Pancreas (tissue), 10 donors: ENCODE measurements at regions not wholly inside any gene's neighbourhood (a gene's known extent, or its start where the extent isn't known, plus 50 kb on each side); places are given as distances from the start of the nearest gene placed in this dataset.
"Not testable (repeated sequence)": the region's sequence is repeated elsewhere in the genome, so short reads cannot be mapped to it uniquely, and the experiment has no call there.

Source experiments
- ATAC-seq, 4 donors: fragments of 200-7000 bp; cut with Tn5 transposase; one replicate each; pipeline versions ENCODE4 v1.8.0 to v1.9.1; 2020; ENCODE audit warnings: mild to moderate bottlenecking in 4 of 4, moderate library complexity in 4 of 4
- DNase-seq, 6 donors: peaks; one replicate each; pipeline ENCODE4 v3.0.0-alpha.2; 2020
- FAIRE-seq: peaks from 2 replicates; lab custom pipeline; 2012; peaks lifted over from hg19 to GRCh38; lab: Jason Lieb, UNC
- H3K27ac ChIP-seq, 4 donors: fragments of 200-600 bp; sonication (generic); 1 replicate in 3 of 4; 2 replicates in 1 of 4; pipeline versions ENCODE4 v1.5.0 to v1.8.0; 2020
- H3K27me3 ChIP-seq, 4 donors: fragments of 200-600 bp; one replicate each; pipeline ENCODE4 v1.8.0; 2021
- H3K36me3 ChIP-seq, 3 donors: fragments of 200-600 bp; sonication (generic) in 1 of 3; one replicate each; pipeline versions ENCODE4 v1.5.0 to v1.8.0; 2020 to 2021
- H3K4me1 ChIP-seq, 3 donors: fragments of 200-600 bp; one replicate each; pipeline ENCODE4 v1.8.0; 2021
- H3K4me3 ChIP-seq, 4 donors: fragments of 200-600 bp; sonication (generic) in 2 of 4; one replicate each; pipeline versions ENCODE4 v1.5.0 to v1.8.0; 2020 to 2021
- H3K9me3 ChIP-seq, 4 donors: fragments of 200-600 bp; one replicate each; pipeline ENCODE4 v1.8.0; 2021
- CTCF ChIP-seq, 4 donors: fragments of 200-600 bp; sonication (generic) in 3 of 4; IDR thresholded peaks; one replicate each; pipeline versions ENCODE4 v1.5.0 to v1.8.0; 2021; ENCODE audit warnings: antibody characterized with exemption in 4 of 4
- WGBS, 2 donors: extraction: QIAGEN DNeasy Blood & Tissue Kit; methylation state at CpG; one replicate each; pipeline ENCODE4 v1.1.7; 2013; 5-methylcytosine and 5-hydroxymethylcytosine counted together
- intact Hi-C, 3 donors: fragments of 100-400 bp; cut with DNase I; formaldehyde crosslinking; loops; one replicate each; pipeline versions ENCODE4 v1.11.1 to v1.14.2; 2022
- donor health status: healthy with polysubstance abuse.
- donor health status: DM: no; HTN: no; CAD: no; lungs with moderate emphysema.
- donor health status: DM: no; HTN: no; CAD: no.
- donor health status: control.
- donor health status: control.
- donor health status: Bipolar disorder and iron deficiency.
- donor health status: DM: yes; HTN: yes; CAD: no.
- donor health status: DM: no; HTN: no; CAD: no.
- donor health status: DM: no; HTN: no; CAD: no.
- donor health status: DM: yes; HTN: yes; CAD: no.

GRCh38 chr10:34904191-34904590 lies 89.1 kb upstream of the PARD3 start:
- intact Hi-C loops: no loop called here
- FAIRE-seq (no peak), DNase-seq (no peak), ATAC-seq (no peak)
- Histone ChIP-seq H3K4me1 (no peaks in the 10 kb centered on the region), H3K36me3 (no peaks in the 10 kb centered on the region), H3K9me3 (no peaks in the 10 kb centered on the region), H3K27ac (no peak overlapping the region), H3K27me3 (no peaks in the 10 kb centered on the region), H3K4me3 (no peak overlapping the region)
- TF ChIP-seq CTCF (IDR thresholded peaks at IDR 0.05): no peak
- WGBS, 2 donors: 85 to 88% methylated on average over 6 of the region's 6 CpGs

- intact Hi-C loops: no loop called here
- TF ChIP-seq CTCF (IDR thresholded peaks at IDR 0.05): no peak
- no peak for DNase-seq
- Histone ChIP-seq H3K36me3 (no peaks in the 10 kb centered on the region), H3K4me3 (no peak overlapping the region), H3K4me1 (no peaks in the 10 kb centered on the region), H3K27me3 (no peaks in the 10 kb centered on the region), H3K27ac (no peak overlapping the region), H3K9me3 (no peaks in the 10 kb centered on the region)
- no peak for FAIRE-seq
- no peak for ATAC-seq
- WGBS, 2 donors: 93% methylated on average over 8 of the region's 8 CpGs
Measured at GRCh38 chr10:34899161-34899560, 84.1 kb upstream of the PARD3 start.

- ATAC-seq: no peak
- Histone ChIP-seq H3K4me3 (no peak overlapping the region), H3K9me3 (no peaks in the 10 kb centered on the region), H3K4me1 (no peaks in the 10 kb centered on the region), H3K27ac (no peak overlapping the region), H3K36me3 (no peaks in the 10 kb centered on the region), H3K27me3 (no peaks in the 10 kb centered on the region)
- intact Hi-C loops: no loop called here
- DNase-seq: no peak
- WGBS, 2 donors: 74 to 80% methylated on average over 3 of the region's 3 CpGs
- no peak for FAIRE-seq
- TF ChIP-seq CTCF (IDR thresholded peaks at IDR 0.05): no peak
Measured at GRCh38 chr10:34895977-34896376, 80.9 kb upstream of the PARD3 start.

- H3K27me3 ChIP-seq, H3K4me3 ChIP-seq, H3K36me3 ChIP-seq, FAIRE-seq, H3K9me3 ChIP-seq, H3K4me1 ChIP-seq, DNase-seq, intact Hi-C loops, ATAC-seq, H3K27ac ChIP-seq: not testable (repeated sequence)
- WGBS, 2 donors: 90 to 92% methylated on average over 3 of the region's 3 CpGs
Measured at GRCh38 chr10:34895046-34895445, 80.0 kb upstream of the PARD3 start.

GRCh38 chr10:34892521-34892920 lies 77.4 kb upstream of the PARD3 start:
- FAIRE-seq, ATAC-seq, H3K4me3 ChIP-seq, H3K27me3 ChIP-seq, DNase-seq, H3K9me3 ChIP-seq, H3K4me1 ChIP-seq, H3K27ac ChIP-seq, intact Hi-C loops, H3K36me3 ChIP-seq: not testable (repeated sequence)
- WGBS, 2 donors: 94 to 95% methylated on average over 6 of the region's 6 CpGs

- FAIRE-seq (no peak), DNase-seq (no peak)
Measured at GRCh38 chr10:34890939-34891338, 75.8 kb upstream of the PARD3 start.

More at GRCh38 chr10:34890939-34891338, 75.8 kb upstream of the PARD3 start:
- no peak overlapping the region for H3K4me3 ChIP-seq
- no peaks in the 10 kb centered on the region for H3K27me3 ChIP-seq
- no peaks in the 10 kb centered on the region for H3K36me3 ChIP-seq
- ATAC-seq: no peak
- H3K9me3 ChIP-seq: no peaks in the 10 kb centered on the region
- intact Hi-C loops: no loop called here
- no peak for TF ChIP-seq CTCF (IDR thresholded peaks at IDR 0.05)
- no peaks in the 10 kb centered on the region for H3K4me1 ChIP-seq
- H3K27ac ChIP-seq: no peak overlapping the region
- 43 to 52% methylated on average over 2 of the region's 2 CpGs for WGBS, 2 donors
